ENCODE measurements at regions not wholly inside any gene's neighbourhood (a gene's known extent, or its start where the extent isn't known, plus 50 kb on each side); places are given as distances from the start of the nearest gene placed in this dataset.

GRCh38 chr14:85223667-85224066 is 306.3 kb upstream of the FLRT2 start:
- TF ChIP-seq POLR2AphosphoS5 (IDR thresholded peaks at IDR 0.05; ENCODE audit: low read depth, low read length) (no peak), TAF1 (IDR thresholded peaks at IDR 0.05; ENCODE audit: borderline replicate concordance, insufficient read depth, low read length) (no peak), REST (IDR thresholded peaks at IDR 0.05; ENCODE audit: insufficient read depth in 1 of 2, low read depth in 2 of 2, low read length in 2 of 2) (no peak), SIN3A (IDR thresholded peaks at IDR 0.05; ENCODE audit: borderline replicate concordance, insufficient read depth, low read length) (no peak), FOXP2 (optimal IDR thresholded peaks at IDR 0.05; ENCODE audit: borderline replicate concordance, extremely low read depth, extremely low read length, insufficient read depth) (no peak)

GRCh38 chr14:85224241-85224640 is 305.7 kb upstream of the FLRT2 start:
- no peak for TF ChIP-seq FOXP2 (optimal IDR thresholded peaks at IDR 0.05; ENCODE audit: borderline replicate concordance, extremely low read depth, extremely low read length, insufficient read depth)
- no peak for TF ChIP-seq TAF1 (IDR thresholded peaks at IDR 0.05; ENCODE audit: borderline replicate concordance, insufficient read depth, low read length)
- no peak for TF ChIP-seq POLR2AphosphoS5 (IDR thresholded peaks at IDR 0.05; ENCODE audit: low read depth, low read length)
- no peak for TF ChIP-seq REST (IDR thresholded peaks at IDR 0.05; ENCODE audit: insufficient read depth in 1 of 2, low read depth in 2 of 2, low read length in 2 of 2)
- TF ChIP-seq SIN3A (IDR thresholded peaks at IDR 0.05; ENCODE audit: borderline replicate concordance, insufficient read depth, low read length), result no peak

- no peak for TF ChIP-seq REST (IDR thresholded peaks at IDR 0.05; ENCODE audit: insufficient read depth in 1 of 2, low read depth in 2 of 2, low read length in 2 of 2)
- TF ChIP-seq SIN3A (IDR thresholded peaks at IDR 0.05; ENCODE audit: borderline replicate concordance, insufficient read depth, low read length), result no peak
- no peak for TF ChIP-seq POLR2AphosphoS5 (IDR thresholded peaks at IDR 0.05; ENCODE audit: low read depth, low read length)
- TF ChIP-seq FOXP2 (optimal IDR thresholded peaks at IDR 0.05; ENCODE audit: borderline replicate concordance, extremely low read depth, extremely low read length, insufficient read depth), result no peak
These were observed 296.2 kb upstream of the FLRT2 start for GRCh38 chr14:85233756-85234155.

- no peak for TF ChIP-seq SIN3A (IDR thresholded peaks at IDR 0.05; ENCODE audit: borderline replicate concordance, insufficient read depth, low read length)
- no peak for TF ChIP-seq POLR2AphosphoS5 (IDR thresholded peaks at IDR 0.05; ENCODE audit: low read depth, low read length)
- TF ChIP-seq TAF1 (IDR thresholded peaks at IDR 0.05; ENCODE audit: borderline replicate concordance, insufficient read depth, low read length), result no peak
- no peak for TF ChIP-seq REST (IDR thresholded peaks at IDR 0.05; ENCODE audit: insufficient read depth in 1 of 2, low read depth in 2 of 2, low read length in 2 of 2)
- no peak for TF ChIP-seq FOXP2 (optimal IDR thresholded peaks at IDR 0.05; ENCODE audit: borderline replicate concordance, extremely low read depth, extremely low read length, insufficient read depth)
These were observed 295.6 kb upstream of the FLRT2 start for GRCh38 chr14:85234156-85235025.
